HG03469 (cell line): ENCODE measurements at regions not wholly inside any gene's neighbourhood (a gene's known extent, or its start where the extent isn't known, plus 50 kb on each side); places are given as distances from the start of the nearest gene placed in this dataset.
A peak's percentile ranks its signal among the peaks of the same experiment; 100 is the strongest.
"Not testable (repeated sequence)": the region's sequence is repeated elsewhere in the genome, so short reads cannot be mapped to it uniquely, and the experiment has no call there.

Experiments
- ATAC-seq: cut with Tn5 transposase; IDR thresholded peaks from one replicate; pipeline ENCODE4 v1.9.1; 2021; ENCODE audit warnings: mild to moderate bottlenecking, moderate library complexity, moderate number of reproducible peaks; ENCODE audit not compliant: unreplicated experiment

GRCh38 chr2:121064186-121064585, 220.8 kb downstream of the TFCP2L1 start:
- ATAC-seq = no peak

GRCh38 chr2:121065239-121065638, 219.8 kb downstream of the TFCP2L1 start:
- ATAC-seq = no peak

GRCh38 chr2:121066526-121066925, 218.5 kb downstream of the TFCP2L1 start:
- ATAC-seq = no peak

- ATAC-seq = no peak
These were observed 216.2 kb downstream of the TFCP2L1 start for GRCh38 chr2:121068851-121069250.

GRCh38 chr2:121069434-121069969, 215.5 kb downstream of the TFCP2L1 start:
- no peak for ATAC-seq

- not testable (repeated sequence) for ATAC-seq
These were observed 214.9 kb downstream of the TFCP2L1 start for GRCh38 chr2:121070061-121070460.

- ATAC-seq = no peak
These were observed 213.9 kb downstream of the TFCP2L1 start for GRCh38 chr2:121071034-121071504.

GRCh38 chr2:121072784-121073183, 212.2 kb downstream of the TFCP2L1 start:
- no peak for ATAC-seq

GRCh38 chr2:121073320-121074210, 211.4 kb downstream of the TFCP2L1 start:
- ATAC-seq = no peak

- ATAC-seq = no peak
These were observed 210.6 kb downstream of the TFCP2L1 start for GRCh38 chr2:121074293-121074932.

- ATAC-seq = no peak
These were observed 209.9 kb downstream of the TFCP2L1 start for GRCh38 chr2:121075006-121075551.

GRCh38 chr2:121075641-121076497, 209.1 kb downstream of the TFCP2L1 start:
- no peak for ATAC-seq

GRCh38 chr2:121076498-121076820, 208.5 kb downstream of the TFCP2L1 start:
- ATAC-seq = no peak

GRCh38 chr2:121076885-121077549, 208.0 kb downstream of the TFCP2L1 start:
- peak; percentile 60 for ATAC-seq

GRCh38 chr2:121078899-121079298, 206.1 kb downstream of the TFCP2L1 start:
- ATAC-seq = no peak

GRCh38 chr2:121080013-121080772, 204.8 kb downstream of the TFCP2L1 start:
- ATAC-seq = no peak

- no peak for ATAC-seq
These were observed 203.3 kb downstream of the TFCP2L1 start for GRCh38 chr2:121081701-121082100.

- ATAC-seq = no peak
These were observed 202.8 kb downstream of the TFCP2L1 start for GRCh38 chr2:121082191-121082590.

GRCh38 chr2:121084130-121084680, 200.8 kb downstream of the TFCP2L1 start:
- ATAC-seq = no peak
